Prostate gland (tissue), 2 donors: ENCODE measurements at regions not wholly inside any gene's neighbourhood (a gene's known extent, or its start where the extent isn't known, plus 50 kb on each side); places are given as distances from the start of the nearest gene placed in this dataset.

ENCODE experiments used
- DNase-seq: peaks from one replicate; pipeline ENCODE4 v3.0.0-alpha.2; 2019; ENCODE audit warnings: low spot score
- H3K27ac ChIP-seq, 2 donors: fragments of 200-600 bp; sonication (generic); 2 replicates each; pipeline ENCODE4 v1.5.1; 2017 to 2019
- H3K27me3 ChIP-seq: fragments of 200-600 bp; sonication (generic); replicated peaks from 2 replicates; pipeline ENCODE4 v1.5.1; 2019; ENCODE audit not compliant: insufficient read depth
- H3K36me3 ChIP-seq, 2 donors: fragments of 200-600 bp; sonication (generic); 1 replicate in 1 of 2; 2 replicates in 1 of 2; pipeline versions ENCODE4 v1.5.1 to v1.8.1; 2017 to 2019
- H3K4me1 ChIP-seq: fragments of 200-600 bp; sonication (generic); replicated peaks from 2 replicates; pipeline ENCODE4 v1.5.1; 2019
- H3K4me3 ChIP-seq, 2 donors: fragments of 200-600 bp; sonication (generic); 2 replicates each; pipeline ENCODE4 v1.5.1; 2017 to 2019
- H3K9me3 ChIP-seq: fragments of 200-600 bp; sonication (generic); 2 replicates; pipeline ENCODE4 v1.5.1; 2017
- CTCF ChIP-seq, 4 experiments: fragments of 200-600 bp in 2 of 4; fragments of 450-650 bp in 2 of 4; sonication (generic) in 2 of 4; IDR thresholded peaks; 1 replicate in 3 of 4; 2 replicates in 1 of 4; pipeline ENCODE4 v1.5.1; 2016 to 2019; ENCODE audit warnings: antibody characterized with exemption in 4 of 4, mild to moderate bottlenecking in 2 of 4, moderate library complexity in 2 of 4
- POLR2A ChIP-seq: fragments of 450-650 bp; IDR thresholded peaks from one replicate; pipeline ENCODE4 v1.6.1; 2016; ENCODE audit warnings: antibody characterized with exemption, mild to moderate bottlenecking
- POLR2AphosphoS5 ChIP-seq: sonication (generic); formaldehyde crosslinking; IDR thresholded peaks from one replicate; pipeline ENCODE4 v1.6.1; 2017; ENCODE audit warnings: antibody characterized with exemption
- WGBS: methylation state at CpG from one replicate; pipeline ENCODE4 v1.1.5; 2018; 5-methylcytosine and 5-hydroxymethylcytosine counted together
- intact Hi-C: fragments of 100-400 bp; cut with DNase I; formaldehyde crosslinking; loops from one replicate; pipeline ENCODE4 v1.14.2; 2022

GRCh38 chr6:148064406-148065134 lies 278.1 kb upstream of the SASH1 start:
- no peak for DNase-seq
- H3K4me3 ChIP-seq: no peak overlapping the region
- H3K27ac ChIP-seq: no peak overlapping the region
- no peaks in the 10 kb centered on the region for H3K9me3 ChIP-seq
- intact Hi-C loops: no loop called here
- H3K4me1 ChIP-seq: no peaks in the 10 kb centered on the region
- no peaks in the 10 kb centered on the region for H3K36me3 ChIP-seq
- H3K27me3 ChIP-seq: no peaks in the 10 kb centered on the region
- WGBS: 35% methylated on average over 11 of the region's 12 CpGs
- TF ChIP-seq CTCF (IDR thresholded peaks at IDR 0.05): no peak
- TF ChIP-seq POLR2A: no peak
- no peak for TF ChIP-seq POLR2AphosphoS5

DNA sequence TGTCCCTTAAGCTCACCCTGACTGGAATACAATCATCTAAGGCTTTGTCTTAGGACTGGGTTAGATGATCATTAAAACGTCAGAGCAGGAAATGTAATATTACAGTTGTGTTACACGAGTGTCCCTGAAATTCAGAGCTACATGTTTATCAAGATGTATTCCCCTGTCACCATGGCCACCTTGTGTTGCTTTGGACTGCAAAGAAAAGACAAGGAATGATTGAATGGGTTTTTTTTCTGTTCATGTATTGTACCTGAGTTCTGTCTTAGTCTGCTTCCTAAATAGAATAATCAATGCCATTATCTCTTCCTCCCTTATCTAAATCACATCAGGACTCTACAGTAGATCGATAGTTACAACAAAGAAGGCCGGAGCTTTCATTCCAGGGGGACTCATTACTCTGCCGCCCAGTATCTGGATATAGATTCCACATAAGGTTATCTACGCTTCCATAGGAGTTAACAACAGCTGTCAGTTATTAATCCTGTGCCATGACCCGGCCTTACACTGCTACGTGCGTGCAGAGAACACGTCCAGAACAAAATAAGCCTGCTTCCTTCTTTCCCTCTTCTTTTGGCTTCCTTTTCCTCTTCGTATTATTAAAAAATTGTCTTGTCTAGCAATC lies 274.1 kb upstream of the SASH1 start:
- WGBS: 66% methylated on average over 11 of the region's 11 CpGs
- H3K36me3 ChIP-seq: no peaks in the 10 kb centered on the region

GRCh38 chr6:148069256-148069655 lies 273.4 kb upstream of the SASH1 start:
- no peaks in the 10 kb centered on the region for H3K9me3 ChIP-seq
- intact Hi-C loops: no loop called here
- DNase-seq: no peak
- H3K36me3 ChIP-seq: no peaks in the 10 kb centered on the region
- no peak overlapping the region for H3K27ac ChIP-seq
- TF ChIP-seq CTCF (IDR thresholded peaks at IDR 0.05) (no peak), POLR2AphosphoS5 (no peak), POLR2A (no peak)
- 91% methylated on average over 5 of the region's 5 CpGs for WGBS
- no peak overlapping the region for H3K4me3 ChIP-seq
- H3K27me3 ChIP-seq: no peaks in the 10 kb centered on the region
- no peaks in the 10 kb centered on the region for H3K4me1 ChIP-seq

More for the DNA sequence above, 274.1 kb upstream of the SASH1 start:
- no peak overlapping the region for H3K27ac ChIP-seq
- no peaks in the 10 kb centered on the region for H3K4me1 ChIP-seq
- no peak for DNase-seq
- H3K27me3 ChIP-seq: no peaks in the 10 kb centered on the region
- TF ChIP-seq CTCF (IDR thresholded peaks at IDR 0.05): no peak
- no peaks in the 10 kb centered on the region for H3K9me3 ChIP-seq
- intact Hi-C loops: no loop called here
- H3K4me3 ChIP-seq: no peak overlapping the region

GRCh38 chr6:148074291-148074690 lies 268.3 kb upstream of the SASH1 start:
- WGBS: 80% methylated on average over 6 of the region's 6 CpGs
- TF ChIP-seq POLR2A: no peak
- no peak for TF ChIP-seq CTCF (IDR thresholded peaks at IDR 0.05)
- no peak for TF ChIP-seq POLR2AphosphoS5
- H3K27me3 ChIP-seq: no peaks in the 10 kb centered on the region

DNA sequence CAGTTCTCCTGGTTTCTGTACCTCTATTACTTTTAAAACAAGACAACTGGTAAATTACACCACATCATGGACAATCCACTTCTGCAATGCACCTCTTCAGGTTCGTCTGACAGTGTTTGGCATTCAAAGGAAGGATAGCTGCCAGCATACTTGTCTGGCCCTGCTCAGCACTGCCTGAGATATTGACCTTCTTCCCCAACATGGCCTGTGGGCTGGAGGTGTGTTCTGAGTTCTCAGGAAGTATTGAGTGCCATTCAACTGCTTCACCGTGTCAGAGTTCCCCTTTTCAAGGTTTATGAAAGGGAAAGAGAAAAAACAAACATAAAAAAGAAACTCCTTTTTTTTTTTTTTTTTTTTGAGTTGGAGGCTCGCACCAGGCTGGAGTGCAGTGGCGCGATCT lies 267.9 kb upstream of the SASH1 start:
- intact Hi-C loops: no loop called here
- peak; percentile 6 for DNase-seq
- Histone ChIP-seq H3K9me3 (no peaks in the 10 kb centered on the region), H3K27ac (no peak overlapping the region), H3K4me1 (no peaks in the 10 kb centered on the region), H3K27me3 (no peaks in the 10 kb centered on the region), H3K36me3 (no peaks in the 10 kb centered on the region), H3K4me3 (no peak overlapping the region)
- no peak for TF ChIP-seq POLR2AphosphoS5
- no peak for TF ChIP-seq CTCF (IDR thresholded peaks at IDR 0.05)
- TF ChIP-seq POLR2A: no peak
- 53% methylated on average over 5 of the region's 5 CpGs for WGBS

More at GRCh38 chr6:148074291-148074690, 268.3 kb upstream of the SASH1 start:
- no peak for DNase-seq
- no peaks in the 10 kb centered on the region for H3K36me3 ChIP-seq
- H3K4me3 ChIP-seq: no peak overlapping the region
- H3K4me1 ChIP-seq: no peaks in the 10 kb centered on the region
- H3K9me3 ChIP-seq: no peaks in the 10 kb centered on the region
- no peak overlapping the region for H3K27ac ChIP-seq
- intact Hi-C loops: no loop called here
